HepG2 (cell line): ENCODE measurements at regions not wholly inside any gene's neighbourhood (a gene's known extent, or its start where the extent isn't known, plus 50 kb on each side); places are given as distances from the start of the nearest gene placed in this dataset.

Source experiments
- ATF7-NPFF ChIP-seq: sonication (generic); formaldehyde crosslinking; IDR thresholded peaks from 2 replicates; pipeline ENCODE4 v1.8.1; 2023; ENCODE audit warnings: mild to moderate bottlenecking, low read depth, missing genetic modification reagents, moderate library complexity
- CREBL2 ChIP-seq: sonication (generic); formaldehyde crosslinking; IDR thresholded peaks from 2 replicates; pipeline ENCODE4 v1.8.1; 2023; ENCODE audit warnings: missing genetic modification reagents, mild to moderate bottlenecking, borderline replicate concordance
- DBP ChIP-seq: sonication (generic); formaldehyde crosslinking; IDR thresholded peaks from 2 replicates; pipeline ENCODE4 v1.4.0; 2020; ENCODE audit warnings: missing genetic modification reagents; ENCODE audit errors: not compliant biosample characterization
- DRAP1 ChIP-seq: IDR thresholded peaks from 2 replicates; pipeline ENCODE4 v1.6.1; 2016; ENCODE audit warnings: missing genetic modification reagents, missing compliant biosample characterization
- HMG20B ChIP-seq: conservative IDR thresholded peaks from 2 replicates; pipeline ENCODE4 v1.6.1; 2016; ENCODE audit warnings: missing genetic modification reagents, missing compliant biosample characterization
- JARID2 ChIP-seq: sonication (generic); formaldehyde crosslinking; IDR thresholded peaks from 2 replicates; pipeline ENCODE4 v1.8.1; 2023; ENCODE audit warnings: missing genetic modification reagents, inconsistent platforms; ENCODE audit not compliant: insufficient replicate concordance
- KIAA2018 ChIP-seq: sonication (generic); formaldehyde crosslinking; IDR thresholded peaks from 2 replicates; pipeline ENCODE4 v1.5.0; 2020; ENCODE audit warnings: mild to moderate bottlenecking, missing genetic modification reagents, borderline replicate concordance
- MED1 ChIP-seq: sonication (generic); formaldehyde crosslinking; IDR thresholded peaks from 2 replicates; pipeline ENCODE4 v1.4.0; 2020; ENCODE audit warnings: missing genetic modification reagents
- NFIC ChIP-seq: IDR thresholded peaks from 2 replicates; pipeline ENCODE4 v1.6.1; 2012; ENCODE audit warnings: mild to moderate bottlenecking, low read length, inconsistent platforms
- SCMH1 ChIP-seq: sonication (generic); formaldehyde crosslinking; IDR thresholded peaks from 2 replicates; pipeline ENCODE4 v1.9.0; 2021; ENCODE audit warnings: missing genetic modification reagents, mild to moderate bottlenecking, borderline replicate concordance
- SIX1 ChIP-seq: sonication (generic); formaldehyde crosslinking; IDR thresholded peaks from 2 replicates; pipeline ENCODE4 v1.4.0; 2020; ENCODE audit warnings: missing genetic modification reagents, borderline replicate concordance
- SIX4 ChIP-seq: sonication (generic); formaldehyde crosslinking; IDR thresholded peaks from 2 replicates; pipeline ENCODE4 v1.4.0; 2020; ENCODE audit warnings: missing genetic modification reagents
- TBP ChIP-seq: sonication (generic); formaldehyde crosslinking; IDR thresholded peaks from 2 replicates; pipeline ENCODE4 v1.5.0; 2020; ENCODE audit warnings: missing genetic modification reagents
- THAP7 ChIP-seq: sonication (generic); formaldehyde crosslinking; IDR thresholded peaks from 2 replicates; pipeline ENCODE4 v1.8.1; 2023; ENCODE audit warnings: mild to moderate bottlenecking, missing genetic modification reagents
- ZNF224 ChIP-seq: sonication (generic); formaldehyde crosslinking; IDR thresholded peaks from 2 replicates; pipeline ENCODE4 v1.5.0; 2020; ENCODE audit warnings: mild to moderate bottlenecking, missing genetic modification reagents
- TF ChIP-seq, protein P1 (sequence below): sonication (generic); formaldehyde crosslinking; IDR thresholded peaks from 2 replicates; pipeline ENCODE4 v1.4.0; 2020; ENCODE audit warnings: missing genetic modification reagents, borderline replicate concordance

DNA sequence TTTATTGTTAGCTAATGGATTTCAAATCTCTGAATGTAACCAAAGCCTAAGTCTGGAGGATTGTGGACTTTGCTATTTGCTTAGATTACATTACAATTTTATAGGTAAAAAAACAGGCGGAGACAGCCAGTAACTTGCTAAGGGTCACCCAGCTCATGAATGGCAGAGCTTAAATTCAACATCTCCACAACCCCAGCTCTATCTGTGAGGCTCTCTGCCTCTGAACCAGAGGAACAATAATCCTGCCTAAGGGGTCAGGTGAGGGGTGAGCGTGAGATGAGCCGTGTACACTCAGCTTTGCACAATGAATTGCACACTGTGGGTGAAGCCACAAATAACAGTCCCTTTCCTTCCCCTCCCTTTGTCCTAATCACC lies 69.8 kb upstream of the SPATA12 start (continued):
- TF ChIP-seq SIX1 (peak; percentile 75), MED1 (CRISPR knock-in tag) (peak; percentile 40; the same call in 1 of the 2 replicates), JARID2 (CRISPR knock-in tag) (no peak), ZNF224 (CRISPR knock-in tag) (no peak), HMG20B (CRISPR knock-in tag) (no peak), DRAP1 (CRISPR knock-in tag) (no peak), SIX4 (CRISPR knock-in tag) (0 out of 2 replicates have a peak, but pooled peaks have one; percentile 18), TBP (CRISPR knock-in tag) (no peak), NFIC (peak; percentile 49; the same call in 1 of the 2 replicates), THAP7 (CRISPR knock-in tag) (no peak), KIAA2018 (CRISPR knock-in tag) (no peak), CREBL2 (CRISPR knock-in tag) (no peak), ATF7-NPFF (CRISPR knock-in tag) (no peak), DBP (CRISPR knock-in tag) (no peak), SCMH1 (no peak)
- TF ChIP-seq, protein P1, sequence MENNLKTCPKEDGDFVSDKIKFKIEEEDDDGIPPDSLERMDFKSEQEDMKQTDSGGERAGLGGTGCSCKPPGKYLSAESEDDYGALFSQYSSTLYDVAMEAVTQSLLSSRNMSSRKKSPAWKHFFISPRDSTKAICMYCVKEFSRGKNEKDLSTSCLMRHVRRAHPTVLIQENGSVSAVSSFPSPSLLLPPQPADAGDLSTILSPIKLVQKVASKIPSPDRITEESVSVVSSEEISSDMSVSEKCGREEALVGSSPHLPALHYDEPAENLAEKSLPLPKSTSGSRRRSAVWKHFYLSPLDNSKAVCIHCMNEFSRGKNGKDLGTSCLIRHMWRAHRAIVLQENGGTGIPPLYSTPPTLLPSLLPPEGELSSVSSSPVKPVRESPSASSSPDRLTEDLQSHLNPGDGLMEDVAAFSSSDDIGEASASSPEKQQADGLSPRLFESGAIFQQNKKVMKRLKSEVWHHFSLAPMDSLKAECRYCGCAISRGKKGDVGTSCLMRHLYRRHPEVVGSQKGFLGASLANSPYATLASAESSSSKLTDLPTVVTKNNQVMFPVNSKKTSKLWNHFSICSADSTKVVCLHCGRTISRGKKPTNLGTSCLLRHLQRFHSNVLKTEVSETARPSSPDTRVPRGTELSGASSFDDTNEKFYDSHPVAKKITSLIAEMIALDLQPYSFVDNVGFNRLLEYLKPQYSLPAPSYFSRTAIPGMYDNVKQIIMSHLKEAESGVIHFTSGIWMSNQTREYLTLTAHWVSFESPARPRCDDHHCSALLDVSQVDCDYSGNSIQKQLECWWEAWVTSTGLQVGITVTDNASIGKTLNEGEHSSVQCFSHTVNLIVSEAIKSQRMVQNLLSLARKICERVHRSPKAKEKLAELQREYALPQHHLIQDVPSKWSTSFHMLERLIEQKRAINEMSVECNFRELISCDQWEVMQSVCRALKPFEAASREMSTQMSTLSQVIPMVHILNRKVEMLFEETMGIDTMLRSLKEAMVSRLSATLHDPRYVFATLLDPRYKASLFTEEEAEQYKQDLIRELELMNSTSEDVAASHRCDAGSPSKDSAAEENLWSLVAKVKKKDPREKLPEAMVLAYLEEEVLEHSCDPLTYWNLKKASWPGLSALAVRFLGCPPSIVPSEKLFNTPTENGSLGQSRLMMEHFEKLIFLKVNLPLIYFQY (CRISPR knock-in tag), result no peak
